ENCODE measurements at regions not wholly inside any gene's neighbourhood (a gene's known extent, or its start where the extent isn't known, plus 50 kb on each side); places are given as distances from the start of the nearest gene placed in this dataset.
"Not testable (repeated sequence)": the region's sequence is repeated elsewhere in the genome, so short reads cannot be mapped to it uniquely, and the experiment has no call there.

DNA sequence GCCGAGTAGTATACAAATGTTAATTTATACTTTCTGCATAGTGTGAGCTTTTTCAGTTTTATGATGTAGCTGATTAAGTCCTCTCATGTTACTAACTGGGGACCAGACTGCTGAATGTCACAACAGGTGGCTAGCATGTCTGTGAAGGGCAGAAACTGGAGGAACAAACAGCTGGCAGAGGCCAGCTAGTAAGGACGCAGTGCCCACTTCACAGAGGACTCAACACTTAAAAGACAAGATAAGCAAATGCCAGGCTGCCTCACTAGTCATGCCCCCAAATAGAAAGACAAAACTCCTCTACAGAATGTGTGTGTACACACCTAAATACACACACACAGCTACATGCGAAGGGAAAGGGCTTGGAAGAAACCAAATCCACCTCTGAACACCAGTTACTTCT, 73.8 kb upstream of the ZNF678 start:
- no peaks in the 10 kb centered on the region for H3K9me3 ChIP-seq
- 63 to 85% methylated on average over 3 of the region's 3 CpGs for WGBS, 2 donors
- DNase-seq (no peak), ATAC-seq (no peak), FAIRE-seq (no peak)
- TF ChIP-seq, protein P1, sequence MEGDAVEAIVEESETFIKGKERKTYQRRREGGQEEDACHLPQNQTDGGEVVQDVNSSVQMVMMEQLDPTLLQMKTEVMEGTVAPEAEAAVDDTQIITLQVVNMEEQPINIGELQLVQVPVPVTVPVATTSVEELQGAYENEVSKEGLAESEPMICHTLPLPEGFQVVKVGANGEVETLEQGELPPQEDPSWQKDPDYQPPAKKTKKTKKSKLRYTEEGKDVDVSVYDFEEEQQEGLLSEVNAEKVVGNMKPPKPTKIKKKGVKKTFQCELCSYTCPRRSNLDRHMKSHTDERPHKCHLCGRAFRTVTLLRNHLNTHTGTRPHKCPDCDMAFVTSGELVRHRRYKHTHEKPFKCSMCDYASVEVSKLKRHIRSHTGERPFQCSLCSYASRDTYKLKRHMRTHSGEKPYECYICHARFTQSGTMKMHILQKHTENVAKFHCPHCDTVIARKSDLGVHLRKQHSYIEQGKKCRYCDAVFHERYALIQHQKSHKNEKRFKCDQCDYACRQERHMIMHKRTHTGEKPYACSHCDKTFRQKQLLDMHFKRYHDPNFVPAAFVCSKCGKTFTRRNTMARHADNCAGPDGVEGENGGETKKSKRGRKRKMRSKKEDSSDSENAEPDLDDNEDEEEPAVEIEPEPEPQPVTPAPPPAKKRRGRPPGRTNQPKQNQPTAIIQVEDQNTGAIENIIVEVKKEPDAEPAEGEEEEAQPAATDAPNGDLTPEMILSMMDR (IDR thresholded peaks at IDR 0.05), result no peak
- H3K4me1 ChIP-seq, result no peaks in the 10 kb centered on the region
- intact Hi-C loops (cut with DNase I), result loop anchor here in 1 of 3 donors (10.0 kb wide), 1 partner anchor 465 kb away; no protein-coding TSS in a partner anchor
- H3K27me3 ChIP-seq, result no peaks in the 10 kb centered on the region
- no peak overlapping the region for H3K27ac ChIP-seq
- H3K36me3 ChIP-seq, result no peaks in the 10 kb centered on the region
- H3K4me3 ChIP-seq, result no peak overlapping the region

DNA sequence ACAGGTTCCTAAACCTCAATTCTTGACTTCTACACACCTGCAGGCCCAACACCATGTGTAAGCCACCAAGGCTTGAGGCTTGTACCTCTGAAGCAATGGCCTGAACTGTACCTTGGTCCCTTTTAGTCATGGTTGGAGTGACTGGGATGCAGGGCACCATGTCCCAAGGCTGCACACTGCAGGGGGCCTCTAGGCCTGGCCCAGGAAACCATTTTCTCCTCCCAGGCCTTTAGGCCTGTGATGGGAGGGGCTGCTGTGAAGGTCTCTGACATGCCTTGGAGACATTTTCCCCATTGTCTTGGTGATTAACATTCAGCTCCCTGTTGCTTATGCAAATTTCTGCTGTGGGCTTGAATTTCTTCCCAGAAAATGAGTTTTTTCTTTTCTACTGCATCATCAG, 75.8 kb upstream of the ZNF678 start:
- intact Hi-C loops (cut with DNase I), result loop anchor here in 1 of 3 donors (10.0 kb wide), 1 partner anchor 467 kb away; no protein-coding TSS in a partner anchor
- H3K27ac ChIP-seq, result no peak overlapping the region
- TF ChIP-seq, protein P1 (IDR thresholded peaks at IDR 0.05), result no peak
- ATAC-seq (no peak), DNase-seq (no peak), FAIRE-seq (no peak)
- no peaks in the 10 kb centered on the region for H3K27me3 ChIP-seq
- H3K9me3 ChIP-seq, result no peaks in the 10 kb centered on the region
- no peaks in the 10 kb centered on the region for H3K4me1 ChIP-seq
- H3K4me3 ChIP-seq, result no peak overlapping the region
- H3K36me3 ChIP-seq, result no peaks in the 10 kb centered on the region

DNA sequence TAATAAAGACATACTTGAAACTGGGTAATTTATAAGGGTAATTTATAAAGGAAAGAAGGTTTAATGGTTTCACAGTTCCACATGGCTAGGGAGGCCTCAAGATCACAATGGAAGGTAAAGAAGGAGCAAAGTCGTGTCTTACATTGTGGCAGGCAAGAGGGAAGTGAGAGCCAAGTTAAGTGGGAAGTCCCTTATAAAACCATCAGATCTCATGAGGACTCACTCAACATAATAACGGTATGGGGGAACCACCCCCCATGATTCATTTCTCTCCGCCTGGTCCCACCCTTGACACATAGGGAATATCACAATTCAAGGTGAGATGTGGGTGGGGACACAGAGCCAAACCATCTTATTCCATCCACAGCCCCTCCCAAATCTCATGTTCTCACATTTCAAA, 76.8 kb upstream of the ZNF678 start:
- Histone ChIP-seq H3K4me3 (no peak overlapping the region), H3K9me3 (no peaks in the 10 kb centered on the region), H3K36me3 (no peaks in the 10 kb centered on the region), H3K27me3 (no peaks in the 10 kb centered on the region), H3K4me1 (no peaks in the 10 kb centered on the region), H3K27ac (no peak overlapping the region)
- ATAC-seq (no peak), FAIRE-seq (no peak), DNase-seq (no peak)
- WGBS, 2 donors, result 62 to 88% methylated on average over 3 of the region's 3 CpGs
- TF ChIP-seq, protein P1 (IDR thresholded peaks at IDR 0.05), result no peak
- intact Hi-C loops (cut with DNase I), result loop anchor here in 1 of 3 donors (10.0 kb wide), 1 partner anchor 468 kb away; no protein-coding TSS in a partner anchor

DNA sequence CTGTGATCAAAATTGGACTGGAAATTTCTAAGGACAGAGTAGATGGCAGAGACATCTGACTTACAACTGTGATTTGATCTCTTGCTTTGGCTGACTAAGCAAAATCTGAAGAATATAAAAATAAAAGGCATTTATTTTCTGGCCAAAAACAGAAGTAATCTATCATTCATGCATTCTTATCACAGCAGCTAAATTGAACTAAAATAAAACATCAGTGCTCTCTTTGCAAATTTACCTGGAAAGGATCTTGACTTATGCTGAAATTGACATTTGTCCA, 81.4 kb upstream of the ZNF678 start:
- Histone ChIP-seq H3K4me1 (no peaks in the 10 kb centered on the region), H3K4me3 (no peak overlapping the region), H3K27ac (no peak overlapping the region), H3K27me3 (no peaks in the 10 kb centered on the region), H3K9me3 (no peaks in the 10 kb centered on the region), H3K36me3 (no peaks in the 10 kb centered on the region)
- ATAC-seq, result no peak
- FAIRE-seq, result no peak
- intact Hi-C loops (cut with DNase I), result loop anchor here in 2 of 3 donors (5.0 to 10.0 kb wide), 2 partner anchors 465 to 473 kb away; partner anchors contain the start of gene WNT9A (in 1 of the 2)
- TF ChIP-seq, protein P1 (IDR thresholded peaks at IDR 0.05), result no peak
- DNase-seq, result no peak

DNA sequence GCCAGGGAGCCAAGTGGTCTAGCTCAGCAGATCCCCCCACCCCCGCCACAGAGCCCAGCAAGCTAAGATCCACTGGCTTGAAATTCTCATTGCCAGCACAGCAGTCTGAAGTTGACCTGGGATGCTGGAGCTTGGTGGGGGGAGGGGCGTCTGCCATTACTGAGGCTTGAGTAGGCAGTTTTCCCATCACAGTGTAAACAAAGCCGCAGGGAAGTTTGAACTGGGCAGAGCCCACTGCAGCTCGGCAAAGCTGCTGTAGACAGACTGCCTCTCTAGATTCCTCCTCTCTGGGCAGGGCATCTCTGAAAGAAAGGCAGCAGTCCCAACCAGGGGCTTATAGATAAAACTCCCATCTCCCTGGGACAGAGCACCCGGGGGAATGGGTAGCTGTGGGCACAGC, 89.3 kb upstream of the ZNF678 start:
- DNase-seq; H3K4me3 ChIP-seq; H3K27me3 ChIP-seq; ATAC-seq; H3K9me3 ChIP-seq; FAIRE-seq; H3K4me1 ChIP-seq; intact Hi-C loops (cut with DNase I); H3K27ac ChIP-seq; H3K36me3 ChIP-seq: not testable (repeated sequence)
- WGBS, 2 donors, result 17 to 19% methylated on average over 5 of the region's 5 CpGs

DNA sequence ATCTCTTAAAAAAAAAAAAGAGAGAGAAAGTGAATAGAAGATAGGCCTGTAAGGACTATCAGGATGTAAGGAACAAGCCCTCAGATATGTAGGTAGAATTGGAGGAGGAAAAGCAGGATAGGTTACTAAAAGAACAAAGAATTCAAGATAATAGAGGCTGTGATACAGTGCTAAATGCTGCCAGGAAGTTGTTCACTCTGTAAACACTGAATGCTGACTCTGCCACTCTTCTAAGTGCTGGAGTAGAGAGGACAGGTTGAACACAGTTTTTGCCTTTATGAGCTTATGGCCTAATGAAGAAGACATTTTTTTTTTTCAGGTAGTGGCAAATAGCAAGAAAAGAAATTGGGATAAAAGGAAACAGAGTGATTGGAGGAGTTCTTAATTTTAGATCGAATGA, 90.6 kb upstream of the ZNF678 start:
- FAIRE-seq, result no peak
- no peaks in the 10 kb centered on the region for H3K9me3 ChIP-seq
- TF ChIP-seq, protein P1 (IDR thresholded peaks at IDR 0.05), result no peak
- no peak for ATAC-seq
- peaks cover 0 to 6% (median 0%) of the 10 kb centered on the region in 4 donors for H3K27me3 ChIP-seq
- H3K36me3 ChIP-seq, result no peaks in the 10 kb centered on the region
- DNase-seq, result no peak
- no peaks in the 10 kb centered on the region for H3K4me1 ChIP-seq
- no peak overlapping the region for H3K27ac ChIP-seq
- intact Hi-C loops (cut with DNase I), result no loop called here
- no peak overlapping the region for H3K4me3 ChIP-seq
- 78 to 96% methylated on average over 1 of the region's 1 CpG for WGBS, 2 donors
